Breast epithelium (tissue), 3 donors: ENCODE measurements at regions not wholly inside any gene's neighbourhood (a gene's known extent, or its start where the extent isn't known, plus 50 kb on each side); places are given as distances from the start of the nearest gene placed in this dataset.

Source experiments
- POLR2A ChIP-seq: fragments of 450-650 bp; IDR thresholded peaks from one replicate; pipeline ENCODE4 v1.6.1; 2016; ENCODE audit warnings: antibody characterized with exemption, mild to moderate bottlenecking, moderate library complexity
- TF ChIP-seq, protein P1 (sequence below), 3 donors: fragments of 450-650 bp; IDR thresholded peaks; one replicate each; pipeline ENCODE4 v1.5.1; 2016 to 2017; ENCODE audit warnings: antibody characterized with exemption in 3 of 3, mild to moderate bottlenecking in 3 of 3, moderate library complexity in 3 of 3

- TF ChIP-seq, protein P1, sequence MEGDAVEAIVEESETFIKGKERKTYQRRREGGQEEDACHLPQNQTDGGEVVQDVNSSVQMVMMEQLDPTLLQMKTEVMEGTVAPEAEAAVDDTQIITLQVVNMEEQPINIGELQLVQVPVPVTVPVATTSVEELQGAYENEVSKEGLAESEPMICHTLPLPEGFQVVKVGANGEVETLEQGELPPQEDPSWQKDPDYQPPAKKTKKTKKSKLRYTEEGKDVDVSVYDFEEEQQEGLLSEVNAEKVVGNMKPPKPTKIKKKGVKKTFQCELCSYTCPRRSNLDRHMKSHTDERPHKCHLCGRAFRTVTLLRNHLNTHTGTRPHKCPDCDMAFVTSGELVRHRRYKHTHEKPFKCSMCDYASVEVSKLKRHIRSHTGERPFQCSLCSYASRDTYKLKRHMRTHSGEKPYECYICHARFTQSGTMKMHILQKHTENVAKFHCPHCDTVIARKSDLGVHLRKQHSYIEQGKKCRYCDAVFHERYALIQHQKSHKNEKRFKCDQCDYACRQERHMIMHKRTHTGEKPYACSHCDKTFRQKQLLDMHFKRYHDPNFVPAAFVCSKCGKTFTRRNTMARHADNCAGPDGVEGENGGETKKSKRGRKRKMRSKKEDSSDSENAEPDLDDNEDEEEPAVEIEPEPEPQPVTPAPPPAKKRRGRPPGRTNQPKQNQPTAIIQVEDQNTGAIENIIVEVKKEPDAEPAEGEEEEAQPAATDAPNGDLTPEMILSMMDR (IDR thresholded peaks at IDR 0.05), result no peak
- no peak for TF ChIP-seq POLR2A
Observed at GRCh38 chr4:182141061-182141460, 102.1 kb upstream of the TENM3 start.
